Esophagus squamous epithelium (tissue), 4 donors: ENCODE measurements at regions not wholly inside any gene's neighbourhood (a gene's known extent, or its start where the extent isn't known, plus 50 kb on each side); places are given as distances from the start of the nearest gene placed in this dataset.

ENCODE experiments used
- CTCF ChIP-seq, 6 experiments: fragments of 450-650 bp in 4 of 6; fragments of 200-600 bp in 2 of 6; sonication (generic) in 2 of 6; IDR thresholded peaks; one replicate each; pipeline ENCODE4 v1.5.1; 2016 to 2019; ENCODE audit warnings: antibody characterized with exemption in 6 of 6, mild to moderate bottlenecking in 4 of 6, moderate library complexity in 4 of 6
- POLR2A ChIP-seq, 4 donors: fragments of 450-650 bp; IDR thresholded peaks; one replicate each; pipeline ENCODE4 v1.6.1; 2017; ENCODE audit warnings: antibody characterized with exemption in 4 of 4, mild to moderate bottlenecking in 4 of 4, moderate library complexity in 3 of 4

GRCh38 chr21:41564871-41565274 lies 56.9 kb upstream of the TMPRSS2 start:
- no peak for TF ChIP-seq CTCF (IDR thresholded peaks at IDR 0.05)
- TF ChIP-seq POLR2A (IDR thresholded peaks at IDR 0.05) = no peak
